ENCODE measurements at regions not wholly inside any gene's neighbourhood (a gene's known extent, or its start where the extent isn't known, plus 50 kb on each side); places are given as distances from the start of the nearest gene placed in this dataset.
"Not testable (repeated sequence)": the region's sequence is repeated elsewhere in the genome, so short reads cannot be mapped to it uniquely, and the experiment has no call there.

DNA sequence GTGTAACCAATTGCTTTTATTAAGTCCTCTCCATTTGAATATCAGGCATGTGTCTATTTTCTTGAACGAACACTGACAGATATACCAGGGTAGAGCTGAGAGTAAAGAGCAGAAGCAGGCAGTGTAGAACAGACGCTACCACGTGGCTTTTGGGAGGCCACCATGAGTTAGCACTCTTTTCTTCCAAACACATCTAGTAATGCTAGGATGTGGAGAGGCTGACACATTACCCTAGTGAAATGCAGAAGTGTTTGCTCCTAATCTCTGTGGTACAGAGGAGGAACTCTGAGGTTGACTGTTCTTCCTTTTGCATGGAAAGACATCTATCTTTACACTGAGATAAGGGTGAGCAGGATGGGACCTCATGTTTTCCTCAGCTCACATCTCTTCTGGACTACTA is 216.3 kb downstream of the SATB1 start:
- peak in 1 of 9 donors; percentile 30 for DNase-seq (ENCODE audit: low read depth in 6 of 9, low spot score in 9 of 9)
- Histone ChIP-seq H3K27me3 (ENCODE audit: control insufficient read depth in 2 of 2, insufficient read depth in 1 of 2, low read length in 1 of 2) (no peaks in the 10 kb centered on the region), H3K27ac (ENCODE audit: low read depth in 1 of 2, low read length in 1 of 2) (no peak overlapping the region), H3K9me3 (ENCODE audit: control insufficient read depth in 2 of 2, insufficient read depth in 1 of 2, low read length in 1 of 2) (no peaks in the 10 kb centered on the region), H3K4me3 (ENCODE audit: low read length in 2 of 2) (no peak overlapping the region), H3K4me1 (ENCODE audit: control insufficient read depth in 2 of 2, insufficient read depth in 2 of 2, low read length in 2 of 2) (peaks cover 0 to 4% of the 10 kb centered on the region in 2 donors), H3K36me3 (ENCODE audit: control insufficient read depth in 2 of 2, insufficient read depth in 2 of 2, low read length in 1 of 2) (no peaks in the 10 kb centered on the region)
- 20% methylated on average over 3 of the region's 3 CpGs for WGBS

DNA sequence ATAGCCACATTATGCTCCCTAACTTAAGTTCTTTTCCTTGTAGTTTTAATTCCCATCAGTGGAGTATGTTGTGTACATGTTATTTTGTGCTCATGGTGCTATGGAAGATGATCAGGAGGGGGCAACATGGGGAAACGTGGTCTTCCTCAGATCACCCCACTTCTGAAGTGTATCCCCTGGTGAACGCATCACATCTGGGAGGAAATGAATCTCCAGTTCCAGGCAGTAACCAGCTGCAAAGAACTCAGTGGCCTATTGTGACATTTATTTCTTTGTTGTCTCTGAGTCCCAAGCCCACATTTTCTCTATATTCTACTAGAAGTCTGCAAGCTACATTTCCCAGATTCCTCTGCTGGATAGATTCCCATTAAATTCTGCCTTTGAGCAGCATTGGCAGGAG is 217.0 kb downstream of the SATB1 start:
- no peaks in the 10 kb centered on the region for H3K9me3 ChIP-seq (ENCODE audit: control insufficient read depth in 2 of 2, insufficient read depth in 1 of 2, low read length in 1 of 2)
- no peak overlapping the region for H3K27ac ChIP-seq (ENCODE audit: low read depth in 1 of 2, low read length in 1 of 2)
- no peaks in the 10 kb centered on the region for H3K36me3 ChIP-seq (ENCODE audit: control insufficient read depth in 2 of 2, insufficient read depth in 2 of 2, low read length in 1 of 2)
- no peak for DNase-seq (ENCODE audit: low read depth in 6 of 9, low spot score in 9 of 9)
- 16% methylated on average over 2 of the region's 2 CpGs for WGBS
- H3K27me3 ChIP-seq (ENCODE audit: control insufficient read depth in 2 of 2, insufficient read depth in 1 of 2, low read length in 1 of 2), result no peaks in the 10 kb centered on the region
- peaks cover 0 to 4% of the 10 kb centered on the region in 2 donors for H3K4me1 ChIP-seq (ENCODE audit: control insufficient read depth in 2 of 2, insufficient read depth in 2 of 2, low read length in 2 of 2)
- H3K4me3 ChIP-seq (ENCODE audit: low read length in 2 of 2), result no peak overlapping the region

- Histone ChIP-seq H3K4me1 (ENCODE audit: control insufficient read depth in 2 of 2, insufficient read depth in 2 of 2, low read length in 2 of 2) (peaks cover 0 to 4% of the 10 kb centered on the region in 2 donors), H3K36me3 (ENCODE audit: control insufficient read depth in 2 of 2, insufficient read depth in 2 of 2, low read length in 1 of 2) (no peaks in the 10 kb centered on the region), H3K9me3 (ENCODE audit: control insufficient read depth in 2 of 2, insufficient read depth in 1 of 2, low read length in 1 of 2) (no peaks in the 10 kb centered on the region), H3K4me3 (ENCODE audit: low read length in 2 of 2) (no peak overlapping the region), H3K27me3 (ENCODE audit: control insufficient read depth in 2 of 2, insufficient read depth in 1 of 2, low read length in 1 of 2) (no peaks in the 10 kb centered on the region), H3K27ac (ENCODE audit: low read depth in 1 of 2, low read length in 1 of 2) (no peak overlapping the region)
- DNase-seq (ENCODE audit: low read depth in 6 of 9, low spot score in 9 of 9), result no peak
- WGBS, result 95% methylated on average over 3 of the region's 3 CpGs
These were observed 217.9 kb downstream of the SATB1 start for GRCh38 chr3:18207226-18207625.

DNA sequence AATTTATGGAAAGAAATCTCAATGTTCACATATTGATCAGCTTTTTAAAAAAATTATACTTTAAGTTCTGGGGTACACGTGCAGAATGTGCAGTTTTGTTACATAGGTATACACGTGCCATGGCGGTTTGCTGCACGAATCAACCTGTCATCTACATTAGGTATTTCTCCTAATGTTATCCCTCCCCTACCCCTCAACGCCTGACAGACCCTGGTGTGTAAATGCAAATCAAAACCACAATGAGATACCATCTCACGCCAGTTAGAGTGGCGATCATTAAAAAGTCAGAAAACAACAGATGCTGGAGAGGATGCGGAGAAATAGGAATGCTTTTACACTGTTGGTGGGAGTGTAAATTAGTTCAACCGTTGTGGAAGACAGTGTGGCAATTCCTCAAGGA is 219.4 kb downstream of the SATB1 start:
- not testable (repeated sequence) for H3K4me1 ChIP-seq (ENCODE audit: control insufficient read depth in 2 of 2, insufficient read depth in 2 of 2, low read length in 2 of 2); H3K27me3 ChIP-seq (ENCODE audit: control insufficient read depth in 2 of 2, insufficient read depth in 1 of 2, low read length in 1 of 2); H3K27ac ChIP-seq (ENCODE audit: low read depth in 1 of 2, low read length in 1 of 2); H3K4me3 ChIP-seq (ENCODE audit: low read length in 2 of 2); H3K9me3 ChIP-seq (ENCODE audit: control insufficient read depth in 2 of 2, insufficient read depth in 1 of 2, low read length in 1 of 2); H3K36me3 ChIP-seq (ENCODE audit: control insufficient read depth in 2 of 2, insufficient read depth in 2 of 2, low read length in 1 of 2); DNase-seq (ENCODE audit: low read depth in 6 of 9, low spot score in 9 of 9)
- 96% methylated on average over 9 of the region's 9 CpGs for WGBS

DNA sequence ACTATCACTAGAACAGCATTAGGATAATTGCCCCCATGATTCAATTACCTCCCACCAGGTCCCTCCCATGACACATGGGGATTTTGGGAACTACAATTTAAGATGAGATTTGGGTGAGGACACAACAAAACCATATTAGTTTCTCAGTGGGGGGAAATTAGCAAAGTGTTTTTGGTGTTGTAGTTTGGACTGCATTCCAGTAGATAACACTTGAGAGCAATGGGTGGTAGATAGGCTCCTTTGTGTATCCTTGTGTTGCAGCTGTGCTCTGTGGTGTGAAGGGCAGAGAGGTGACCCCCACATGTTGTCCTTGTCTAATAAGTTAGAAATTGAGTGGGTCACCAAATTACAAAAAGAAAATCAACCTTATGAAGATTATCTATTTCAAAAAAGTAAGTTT is 223.8 kb downstream of the SATB1 start:
- no peaks in the 10 kb centered on the region for H3K27me3 ChIP-seq (ENCODE audit: control insufficient read depth in 2 of 2, insufficient read depth in 1 of 2, low read length in 1 of 2)
- no peak for DNase-seq (ENCODE audit: low read depth in 6 of 9, low spot score in 9 of 9)
- no peak overlapping the region for H3K4me3 ChIP-seq (ENCODE audit: low read length in 2 of 2)
- no peaks in the 10 kb centered on the region for H3K9me3 ChIP-seq (ENCODE audit: control insufficient read depth in 2 of 2, insufficient read depth in 1 of 2, low read length in 1 of 2)
- no peaks in the 10 kb centered on the region for H3K36me3 ChIP-seq (ENCODE audit: control insufficient read depth in 2 of 2, insufficient read depth in 2 of 2, low read length in 1 of 2)
- H3K4me1 ChIP-seq (ENCODE audit: control insufficient read depth in 2 of 2, insufficient read depth in 2 of 2, low read length in 2 of 2), result no peaks in the 10 kb centered on the region
- no peak overlapping the region for H3K27ac ChIP-seq (ENCODE audit: low read depth in 1 of 2, low read length in 1 of 2)

GRCh38 chr3:18199757-18200156 is 225.4 kb downstream of the SATB1 start:
- Histone ChIP-seq H3K27ac (ENCODE audit: low read depth in 1 of 2, low read length in 1 of 2) (no peak overlapping the region), H3K4me3 (ENCODE audit: low read length in 2 of 2) (no peak overlapping the region), H3K27me3 (ENCODE audit: control insufficient read depth in 2 of 2, insufficient read depth in 1 of 2, low read length in 1 of 2) (no peaks in the 10 kb centered on the region), H3K9me3 (ENCODE audit: control insufficient read depth in 2 of 2, insufficient read depth in 1 of 2, low read length in 1 of 2) (no peaks in the 10 kb centered on the region), H3K4me1 (ENCODE audit: control insufficient read depth in 2 of 2, insufficient read depth in 2 of 2, low read length in 2 of 2) (no peaks in the 10 kb centered on the region), H3K36me3 (ENCODE audit: control insufficient read depth in 2 of 2, insufficient read depth in 2 of 2, low read length in 1 of 2) (no peaks in the 10 kb centered on the region)
- no peak for DNase-seq (ENCODE audit: low read depth in 6 of 9, low spot score in 9 of 9)

DNA sequence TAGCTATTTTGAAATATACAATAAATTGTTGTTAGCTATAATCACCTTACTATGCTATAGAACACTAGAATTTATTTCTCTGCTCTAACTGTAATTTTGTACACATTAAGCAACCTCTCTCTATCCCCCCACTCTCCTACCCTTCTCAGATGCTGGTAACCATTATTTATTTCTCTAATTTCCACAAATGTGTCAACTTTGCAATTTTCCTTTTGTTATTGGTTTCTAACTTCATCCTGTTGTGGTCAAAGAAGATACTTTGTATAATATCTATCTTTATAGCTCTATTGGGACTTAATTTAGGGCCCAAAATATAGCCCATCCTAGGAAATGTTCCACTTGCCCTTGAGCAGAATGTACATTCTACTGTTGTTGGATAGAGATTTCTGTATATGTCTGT is 229.3 kb downstream of the SATB1 start:
- H3K27ac ChIP-seq (ENCODE audit: low read depth in 1 of 2, low read length in 1 of 2), result no peak overlapping the region
- H3K4me1 ChIP-seq (ENCODE audit: control insufficient read depth in 2 of 2, insufficient read depth in 2 of 2, low read length in 2 of 2), result no peaks in the 10 kb centered on the region
- H3K9me3 ChIP-seq (ENCODE audit: control insufficient read depth in 2 of 2, insufficient read depth in 1 of 2, low read length in 1 of 2), result no peaks in the 10 kb centered on the region
- H3K27me3 ChIP-seq (ENCODE audit: control insufficient read depth in 2 of 2, insufficient read depth in 1 of 2, low read length in 1 of 2), result no peaks in the 10 kb centered on the region
- H3K36me3 ChIP-seq (ENCODE audit: control insufficient read depth in 2 of 2, insufficient read depth in 2 of 2, low read length in 1 of 2), result no peaks in the 10 kb centered on the region
- DNase-seq (ENCODE audit: low read depth in 6 of 9, low spot score in 9 of 9), result no peak
- H3K4me3 ChIP-seq (ENCODE audit: low read length in 2 of 2), result no peak overlapping the region

GRCh38 chr3:18194431-18194830 is 230.7 kb downstream of the SATB1 start:
- no peak for DNase-seq (ENCODE audit: low read depth in 6 of 9, low spot score in 9 of 9)
- Histone ChIP-seq H3K27me3 (ENCODE audit: control insufficient read depth in 2 of 2, insufficient read depth in 1 of 2, low read length in 1 of 2) (no peaks in the 10 kb centered on the region), H3K9me3 (ENCODE audit: control insufficient read depth in 2 of 2, insufficient read depth in 1 of 2, low read length in 1 of 2) (no peaks in the 10 kb centered on the region), H3K27ac (ENCODE audit: low read depth in 1 of 2, low read length in 1 of 2) (no peak overlapping the region), H3K4me1 (ENCODE audit: control insufficient read depth in 2 of 2, insufficient read depth in 2 of 2, low read length in 2 of 2) (peaks cover 4 to 5% of the 10 kb centered on the region in 2 donors), H3K4me3 (ENCODE audit: low read length in 2 of 2) (no peak overlapping the region), H3K36me3 (ENCODE audit: control insufficient read depth in 2 of 2, insufficient read depth in 2 of 2, low read length in 1 of 2) (no peaks in the 10 kb centered on the region)
- 95% methylated on average over 4 of the region's 4 CpGs for WGBS

- H3K27ac ChIP-seq (ENCODE audit: low read depth in 1 of 2, low read length in 1 of 2), result no peak overlapping the region
- H3K9me3 ChIP-seq (ENCODE audit: control insufficient read depth in 2 of 2, insufficient read depth in 1 of 2, low read length in 1 of 2), result no peaks in the 10 kb centered on the region
- H3K36me3 ChIP-seq (ENCODE audit: control insufficient read depth in 2 of 2, insufficient read depth in 2 of 2, low read length in 1 of 2), result no peaks in the 10 kb centered on the region
- DNase-seq (ENCODE audit: low read depth in 6 of 9, low spot score in 9 of 9), result no peak
- no peak overlapping the region for H3K4me3 ChIP-seq (ENCODE audit: low read length in 2 of 2)
- H3K4me1 ChIP-seq (ENCODE audit: control insufficient read depth in 2 of 2, insufficient read depth in 2 of 2, low read length in 2 of 2), result peaks cover 4 to 8% of the 10 kb centered on the region in 2 donors
- H3K27me3 ChIP-seq (ENCODE audit: control insufficient read depth in 2 of 2, insufficient read depth in 1 of 2, low read length in 1 of 2), result no peaks in the 10 kb centered on the region
These were observed 234.5 kb downstream of the SATB1 start for GRCh38 chr3:18190646-18191045.

All from thymus (tissue), 11 donors.